ENCODE measurements at regions not wholly inside any gene's neighbourhood (a gene's known extent, or its start where the extent isn't known, plus 50 kb on each side); places are given as distances from the start of the nearest gene placed in this dataset.

DNA sequence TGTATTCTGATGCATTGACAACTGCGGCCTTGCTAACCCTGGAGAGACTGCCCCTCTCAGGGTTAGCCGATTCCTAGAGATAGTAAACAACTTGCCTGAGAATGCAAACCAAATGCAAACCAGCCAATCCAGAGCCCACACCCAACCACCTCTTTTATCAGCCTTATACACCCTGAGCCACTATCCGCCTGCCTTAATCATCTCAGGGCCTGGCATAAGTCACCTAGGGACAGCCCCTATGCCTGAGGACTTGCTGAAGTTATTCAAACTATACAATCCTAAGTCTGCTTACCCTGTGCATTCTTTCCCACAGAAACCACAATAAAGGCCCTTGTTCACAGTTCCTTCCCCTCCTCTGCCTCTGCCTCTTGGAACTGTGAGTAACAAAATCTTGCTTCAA lies 177.2 kb downstream of the KCNA5 start:
- Mint-ChIP-seq H3K36me3 (ENCODE audit: insufficient read depth) (no peaks in the 10 kb centered on the region), H3K4me1 (ENCODE audit: low read depth) (peaks cover 9% of the 10 kb centered on the region), H3K27ac (no peak overlapping the region), H3K9me3 (ENCODE audit: low read depth) (no peaks in the 10 kb centered on the region), H3K27me3 (peaks cover 55% of the 10 kb centered on the region), H3K4me3 (ENCODE audit: low read depth) (no peak overlapping the region)
- TF ChIP-seq, protein P1, sequence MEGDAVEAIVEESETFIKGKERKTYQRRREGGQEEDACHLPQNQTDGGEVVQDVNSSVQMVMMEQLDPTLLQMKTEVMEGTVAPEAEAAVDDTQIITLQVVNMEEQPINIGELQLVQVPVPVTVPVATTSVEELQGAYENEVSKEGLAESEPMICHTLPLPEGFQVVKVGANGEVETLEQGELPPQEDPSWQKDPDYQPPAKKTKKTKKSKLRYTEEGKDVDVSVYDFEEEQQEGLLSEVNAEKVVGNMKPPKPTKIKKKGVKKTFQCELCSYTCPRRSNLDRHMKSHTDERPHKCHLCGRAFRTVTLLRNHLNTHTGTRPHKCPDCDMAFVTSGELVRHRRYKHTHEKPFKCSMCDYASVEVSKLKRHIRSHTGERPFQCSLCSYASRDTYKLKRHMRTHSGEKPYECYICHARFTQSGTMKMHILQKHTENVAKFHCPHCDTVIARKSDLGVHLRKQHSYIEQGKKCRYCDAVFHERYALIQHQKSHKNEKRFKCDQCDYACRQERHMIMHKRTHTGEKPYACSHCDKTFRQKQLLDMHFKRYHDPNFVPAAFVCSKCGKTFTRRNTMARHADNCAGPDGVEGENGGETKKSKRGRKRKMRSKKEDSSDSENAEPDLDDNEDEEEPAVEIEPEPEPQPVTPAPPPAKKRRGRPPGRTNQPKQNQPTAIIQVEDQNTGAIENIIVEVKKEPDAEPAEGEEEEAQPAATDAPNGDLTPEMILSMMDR (IDR thresholded peaks at IDR 0.05; ENCODE audit: unreplicated experiment) = no peak
- no peak for DNase-seq (ENCODE audit: low spot score, unreplicated experiment)

- DNase-seq (ENCODE audit: low spot score, unreplicated experiment) = no peak
- Mint-ChIP-seq H3K4me1 (ENCODE audit: low read depth) (peaks cover 9% of the 10 kb centered on the region), H3K9me3 (ENCODE audit: low read depth) (no peaks in the 10 kb centered on the region), H3K4me3 (ENCODE audit: low read depth) (no peak overlapping the region), H3K27me3 (peaks cover 45% of the 10 kb centered on the region), H3K27ac (no peak overlapping the region), H3K36me3 (ENCODE audit: insufficient read depth) (no peaks in the 10 kb centered on the region)
- TF ChIP-seq, protein P1 (IDR thresholded peaks at IDR 0.05; ENCODE audit: unreplicated experiment) = no peak
These were observed 178.4 kb downstream of the KCNA5 start for GRCh38 chr12:5222011-5222461.

DNA sequence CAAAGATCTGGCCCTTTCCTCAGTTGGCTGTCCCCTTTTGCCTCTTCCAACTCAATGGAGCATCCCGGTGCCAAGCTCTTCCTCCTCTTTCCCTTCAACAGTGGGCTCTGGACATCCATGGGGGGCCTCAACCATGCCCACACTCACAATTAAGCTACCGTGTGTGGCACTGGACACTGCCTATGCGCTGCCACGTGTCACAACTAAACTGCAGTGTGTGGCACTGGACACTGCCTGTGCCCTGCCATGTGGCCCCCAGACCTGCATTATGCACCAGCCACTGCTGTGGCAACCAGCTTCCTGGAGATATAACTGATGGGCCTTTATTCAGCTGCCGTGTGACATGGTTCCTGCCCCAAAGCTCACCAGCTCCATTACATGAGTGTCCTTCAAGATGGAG lies 179.1 kb downstream of the KCNA5 start:
- TF ChIP-seq, protein P1 (IDR thresholded peaks at IDR 0.05; ENCODE audit: unreplicated experiment) = no peak
- H3K27me3 Mint-ChIP-seq = peaks cover 39% of the 10 kb centered on the region

GRCh38 chr12:5223881-5224280 lies 180.2 kb downstream of the KCNA5 start:
- DNase-seq (ENCODE audit: low spot score, unreplicated experiment) = no peak
- peaks cover 34% of the 10 kb centered on the region for H3K27me3 Mint-ChIP-seq
- H3K4me3 Mint-ChIP-seq (ENCODE audit: low read depth) = no peak overlapping the region

More for the DNA sequence above, 179.1 kb downstream of the KCNA5 start:
- Mint-ChIP-seq H3K4me1 (ENCODE audit: low read depth) (peaks cover 9% of the 10 kb centered on the region), H3K4me3 (ENCODE audit: low read depth) (no peak overlapping the region), H3K9me3 (ENCODE audit: low read depth) (no peaks in the 10 kb centered on the region), H3K36me3 (ENCODE audit: insufficient read depth) (no peaks in the 10 kb centered on the region), H3K27ac (no peak overlapping the region)
- DNase-seq (ENCODE audit: low spot score, unreplicated experiment) = no peak

DNA sequence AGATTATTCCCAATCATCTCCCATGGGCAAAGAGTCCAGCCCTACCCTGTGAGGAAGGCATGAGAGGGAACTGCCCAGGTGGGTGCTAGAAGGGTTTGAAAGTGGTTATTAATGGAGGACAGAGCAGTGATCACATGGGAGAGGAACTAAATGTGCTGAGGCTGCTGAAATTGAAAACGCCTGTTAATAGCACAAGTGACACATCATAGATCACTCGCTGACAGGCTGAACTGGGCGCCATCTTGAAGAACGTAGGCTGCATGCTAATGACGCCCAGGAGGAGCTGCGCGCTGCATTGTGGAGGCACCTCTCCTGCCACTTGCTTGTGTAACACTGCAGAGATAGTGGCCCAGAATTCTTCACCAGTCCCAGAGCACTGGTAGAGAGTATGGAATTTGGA lies 182.9 kb downstream of the KCNA5 start:
- TF ChIP-seq, protein P1 (IDR thresholded peaks at IDR 0.05; ENCODE audit: unreplicated experiment) = no peak
- Mint-ChIP-seq H3K4me3 (ENCODE audit: low read depth) (no peak overlapping the region), H3K27me3 (peaks cover 45% of the 10 kb centered on the region), H3K27ac (no peak overlapping the region), H3K4me1 (ENCODE audit: low read depth) (no peaks in the 10 kb centered on the region), H3K9me3 (ENCODE audit: low read depth) (peaks cover 15% of the 10 kb centered on the region), H3K36me3 (ENCODE audit: insufficient read depth) (peaks cover 4% of the 10 kb centered on the region)
- no peak for DNase-seq (ENCODE audit: low spot score, unreplicated experiment)

More at GRCh38 chr12:5223881-5224280, 180.2 kb downstream of the KCNA5 start:
- peaks cover 9% of the 10 kb centered on the region for H3K4me1 Mint-ChIP-seq (ENCODE audit: low read depth)
- peaks cover 5% of the 10 kb centered on the region for H3K9me3 Mint-ChIP-seq (ENCODE audit: low read depth)
- H3K36me3 Mint-ChIP-seq (ENCODE audit: insufficient read depth) = peaks cover 4% of the 10 kb centered on the region
- no peak overlapping the region for H3K27ac Mint-ChIP-seq
- TF ChIP-seq, protein P1 (IDR thresholded peaks at IDR 0.05; ENCODE audit: unreplicated experiment) = no peak
